ENCODE measurements at regions not wholly inside any gene's neighbourhood (a gene's known extent, or its start where the extent isn't known, plus 50 kb on each side); places are given as distances from the start of the nearest gene placed in this dataset.
"Not testable (repeated sequence)": the region's sequence is repeated elsewhere in the genome, so short reads cannot be mapped to it uniquely, and the experiment has no call there.

DNA sequence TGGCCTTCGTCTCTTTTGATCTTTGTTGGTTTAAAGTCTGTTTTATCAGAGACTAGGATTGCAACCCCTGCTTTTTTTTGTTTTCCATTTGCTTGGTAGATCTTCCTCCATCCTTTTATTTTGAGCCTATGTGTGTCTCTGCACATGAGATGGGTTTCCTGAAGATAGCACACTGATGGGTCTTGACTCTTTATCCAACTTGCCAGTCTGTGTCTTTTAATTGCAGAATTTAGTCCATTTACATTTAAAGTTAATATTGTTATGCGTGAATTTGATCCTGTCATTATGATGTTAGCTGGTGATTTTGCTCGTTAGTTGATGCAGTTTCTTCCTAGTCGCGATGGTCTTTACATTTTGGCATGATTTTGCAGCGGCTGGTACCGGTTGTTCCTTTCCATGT lies 448.4 kb upstream of the RUNX1 start:
- TF ChIP-seq, protein P1, sequence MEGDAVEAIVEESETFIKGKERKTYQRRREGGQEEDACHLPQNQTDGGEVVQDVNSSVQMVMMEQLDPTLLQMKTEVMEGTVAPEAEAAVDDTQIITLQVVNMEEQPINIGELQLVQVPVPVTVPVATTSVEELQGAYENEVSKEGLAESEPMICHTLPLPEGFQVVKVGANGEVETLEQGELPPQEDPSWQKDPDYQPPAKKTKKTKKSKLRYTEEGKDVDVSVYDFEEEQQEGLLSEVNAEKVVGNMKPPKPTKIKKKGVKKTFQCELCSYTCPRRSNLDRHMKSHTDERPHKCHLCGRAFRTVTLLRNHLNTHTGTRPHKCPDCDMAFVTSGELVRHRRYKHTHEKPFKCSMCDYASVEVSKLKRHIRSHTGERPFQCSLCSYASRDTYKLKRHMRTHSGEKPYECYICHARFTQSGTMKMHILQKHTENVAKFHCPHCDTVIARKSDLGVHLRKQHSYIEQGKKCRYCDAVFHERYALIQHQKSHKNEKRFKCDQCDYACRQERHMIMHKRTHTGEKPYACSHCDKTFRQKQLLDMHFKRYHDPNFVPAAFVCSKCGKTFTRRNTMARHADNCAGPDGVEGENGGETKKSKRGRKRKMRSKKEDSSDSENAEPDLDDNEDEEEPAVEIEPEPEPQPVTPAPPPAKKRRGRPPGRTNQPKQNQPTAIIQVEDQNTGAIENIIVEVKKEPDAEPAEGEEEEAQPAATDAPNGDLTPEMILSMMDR (IDR thresholded peaks at IDR 0.05; ENCODE audit: low read length): not testable (repeated sequence)
- TF ChIP-seq EZH2phosphoT487 (IDR thresholded peaks at IDR 0.05; ENCODE audit: low read length): not testable (repeated sequence)
